Epithelial cell of proximal tubule (primary cell): ENCODE measurements at regions not wholly inside any gene's neighbourhood (a gene's known extent, or its start where the extent isn't known, plus 50 kb on each side); places are given as distances from the start of the nearest gene placed in this dataset.

Experiments
- DNase-seq: peaks from one replicate; pipeline ENCODE4 v3.0.0-alpha.2; 2011; ENCODE audit warnings: low read depth
- H3K4me3 ChIP-seq: 2 replicates; pipeline ENCODE4 v1.5.1; 2011; ENCODE audit warnings: low read depth, mild to moderate bottlenecking, low read length
- CTCF ChIP-seq: conservative IDR thresholded peaks from 2 replicates; pipeline ENCODE4 v1.5.1; 2012; ENCODE audit warnings: low read depth, mild to moderate bottlenecking, low read length

GRCh38 chr4:173855015-173855414 lies 325.0 kb upstream of the HAND2 start:
- TF ChIP-seq CTCF, result no peak
- no peak overlapping the region for H3K4me3 ChIP-seq
- no peak for DNase-seq

- TF ChIP-seq CTCF, result no peak
- no peak overlapping the region for H3K4me3 ChIP-seq
- DNase-seq, result no peak
These were observed 322.7 kb upstream of the HAND2 start for GRCh38 chr4:173852775-173853174.

- no peak for DNase-seq
- no peak overlapping the region for H3K4me3 ChIP-seq
- TF ChIP-seq CTCF, result no peak
These were observed 315.6 kb upstream of the HAND2 start for GRCh38 chr4:173845580-173845979.

GRCh38 chr4:173839865-173840264 lies 309.8 kb upstream of the HAND2 start:
- no peak overlapping the region for H3K4me3 ChIP-seq
- DNase-seq, result no peak
- TF ChIP-seq CTCF, result no peak

- no peak for DNase-seq
- TF ChIP-seq CTCF, result no peak
- no peak overlapping the region for H3K4me3 ChIP-seq
These were observed 307.5 kb upstream of the HAND2 start for GRCh38 chr4:173837517-173837916.

- no peak overlapping the region for H3K4me3 ChIP-seq
- no peak for DNase-seq
- no peak for TF ChIP-seq CTCF
These were observed 305.9 kb upstream of the HAND2 start for GRCh38 chr4:173835903-173836302.

- no peak overlapping the region for H3K4me3 ChIP-seq
- TF ChIP-seq CTCF, result no peak
- DNase-seq, result no peak
These were observed 304.1 kb upstream of the HAND2 start for GRCh38 chr4:173834151-173834550.
